Amniotic epithelial cell (primary cell): ENCODE measurements at regions not wholly inside any gene's neighbourhood (a gene's known extent, or its start where the extent isn't known, plus 50 kb on each side); places are given as distances from the start of the nearest gene placed in this dataset.

Experiments
- DNase-seq: peaks from one replicate; pipeline ENCODE4 v3.0.0-alpha.2; 2010; ENCODE audit warnings: low read depth

- DNase-seq: peak; percentile 14
These were observed 366.5 kb upstream of the OR4E1 start for GRCh38 chr14:22039938-22040780.

- peak; percentile 24 for DNase-seq
These were observed 363.1 kb upstream of the OR4E1 start for GRCh38 chr14:22036541-22037239.

GRCh38 chr14:22026527-22026926 lies 352.9 kb upstream of the OR4E1 start:
- no peak for DNase-seq

- DNase-seq: no peak
These were observed 352.3 kb upstream of the OR4E1 start for GRCh38 chr14:22025879-22026278.

- no peak for DNase-seq
These were observed 350.5 kb upstream of the OR4E1 start for GRCh38 chr14:22024137-22024536.

- DNase-seq: no peak
These were observed 345.3 kb upstream of the OR4E1 start for GRCh38 chr14:22018890-22019289.

- no peak for DNase-seq
These were observed 338.8 kb upstream of the OR4E1 start for GRCh38 chr14:22012452-22012851.

- no peak for DNase-seq
These were observed 337.6 kb upstream of the OR4E1 start for GRCh38 chr14:22011253-22011642.

GRCh38 chr14:22010545-22011252 lies 337.1 kb upstream of the OR4E1 start:
- peak; percentile 18 for DNase-seq

- DNase-seq: no peak
These were observed 335.1 kb upstream of the OR4E1 start for GRCh38 chr14:22008766-22009165.

- no peak for DNase-seq
These were observed 334.3 kb upstream of the OR4E1 start for GRCh38 chr14:22007784-22008412.

- no peak for DNase-seq
These were observed 333.7 kb upstream of the OR4E1 start for GRCh38 chr14:22007363-22007762.

- DNase-seq: no peak
These were observed 329.8 kb upstream of the OR4E1 start for GRCh38 chr14:22003461-22003860.

- DNase-seq: peak; percentile 36
These were observed 329.3 kb upstream of the OR4E1 start for GRCh38 chr14:22002860-22003284.

- DNase-seq: peak; percentile 32
These were observed 325.8 kb upstream of the OR4E1 start for GRCh38 chr14:21999402-21999801.

- DNase-seq: peak; percentile 49
These were observed 323.7 kb upstream of the OR4E1 start for GRCh38 chr14:21997300-21997699.

GRCh38 chr14:21995332-21995731 lies 321.7 kb upstream of the OR4E1 start:
- no peak for DNase-seq

- DNase-seq: no peak
These were observed 320.2 kb upstream of the OR4E1 start for GRCh38 chr14:21993837-21994236.

- no peak for DNase-seq
These were observed 319.5 kb upstream of the OR4E1 start for GRCh38 chr14:21993070-21993469.

- DNase-seq: no peak
These were observed 317.5 kb upstream of the OR4E1 start for GRCh38 chr14:21991130-21991529.

- DNase-seq: peak; percentile 16
These were observed 316.5 kb upstream of the OR4E1 start for GRCh38 chr14:21990116-21990515.

- DNase-seq: peak; percentile 78
These were observed 315.5 kb upstream of the OR4E1 start for GRCh38 chr14:21989090-21989489.
